Right atrium auricular region (tissue), 2 donors: ENCODE measurements at regions not wholly inside any gene's neighbourhood (a gene's known extent, or its start where the extent isn't known, plus 50 kb on each side); places are given as distances from the start of the nearest gene placed in this dataset.
"Not testable (repeated sequence)": the region's sequence is repeated elsewhere in the genome, so short reads cannot be mapped to it uniquely, and the experiment has no call there.

ENCODE experiments used
- DNase-seq: peaks from one replicate; pipeline ENCODE4 v3.0.0-alpha.2; 2019; ENCODE audit warnings: low spot score
- H3K27ac ChIP-seq, 2 donors: fragments of 200-600 bp; sonication (generic); 1 replicate in 1 of 2; 2 replicates in 1 of 2; pipeline ENCODE4 v1.5.1; 2016 to 2019
- H3K27me3 ChIP-seq, 2 donors: fragments of 200-600 bp; sonication (generic); one replicate each; pipeline versions ENCODE4 v1.5.1 to v1.6.0; 2017 to 2019
- H3K36me3 ChIP-seq: fragments of 200-600 bp; sonication (generic); one replicate; pipeline ENCODE4 v1.5.1; 2016
- H3K4me1 ChIP-seq, 2 donors: fragments of 200-600 bp; sonication (generic); one replicate each; pipeline versions ENCODE4 v1.5.1 to v1.6.0; 2017 to 2019
- H3K4me3 ChIP-seq, 2 donors: fragments of 200-600 bp; sonication (generic); 1 replicate in 1 of 2; 2 replicates in 1 of 2; pipeline ENCODE4 v1.5.1; 2017 to 2019; ENCODE audit warnings: mild to moderate bottlenecking in 1 of 2, moderate library complexity in 1 of 2
- H3K9me3 ChIP-seq, 2 donors: fragments of 200-600 bp; sonication (generic); one replicate each; pipeline ENCODE4 v1.5.1; 2019
- CTCF ChIP-seq, 2 donors: fragments of 200-600 bp; sonication (generic); IDR thresholded peaks; one replicate each; pipeline ENCODE4 v1.5.1; 2019; ENCODE audit warnings: antibody characterized with exemption in 2 of 2

- H3K9me3 ChIP-seq = no peaks in the 10 kb centered on the region
- H3K27ac ChIP-seq = no peak overlapping the region
- H3K4me3 ChIP-seq = no peak overlapping the region
- no peak for TF ChIP-seq CTCF (IDR thresholded peaks at IDR 0.05)
- no peak for DNase-seq
- no peaks in the 10 kb centered on the region for H3K4me1 ChIP-seq
- H3K27me3 ChIP-seq = no peaks in the 10 kb centered on the region
- no peaks in the 10 kb centered on the region for H3K36me3 ChIP-seq
These were observed 63.9 kb downstream of the NFKBIZ start for GRCh38 chr3:101913168-101913567.

- H3K27ac ChIP-seq, H3K27me3 ChIP-seq, H3K9me3 ChIP-seq, H3K36me3 ChIP-seq, H3K4me3 ChIP-seq, H3K4me1 ChIP-seq, DNase-seq: not testable (repeated sequence)
These were observed 68.4 kb downstream of the NFKBIZ start for GRCh38 chr3:101917761-101918160.

GRCh38 chr3:101922151-101922725 is 72.9 kb downstream of the NFKBIZ start:
- not testable (repeated sequence) for H3K36me3 ChIP-seq, H3K27me3 ChIP-seq, H3K4me3 ChIP-seq, H3K9me3 ChIP-seq, H3K27ac ChIP-seq, H3K4me1 ChIP-seq, DNase-seq

GRCh38 chr3:101924621-101925020 is 75.3 kb downstream of the NFKBIZ start:
- not testable (repeated sequence) for DNase-seq, H3K4me3 ChIP-seq, H3K36me3 ChIP-seq

GRCh38 chr3:101925124-101925523 is 75.8 kb downstream of the NFKBIZ start:
- H3K9me3 ChIP-seq, H3K4me3 ChIP-seq, H3K36me3 ChIP-seq, H3K4me1 ChIP-seq, H3K27ac ChIP-seq, DNase-seq, H3K27me3 ChIP-seq: not testable (repeated sequence)

More at GRCh38 chr3:101924621-101925020, 75.3 kb downstream of the NFKBIZ start:
- not testable (repeated sequence) for H3K4me1 ChIP-seq, H3K9me3 ChIP-seq, H3K27ac ChIP-seq, H3K27me3 ChIP-seq

GRCh38 chr3:101925564-101925963 is 76.2 kb downstream of the NFKBIZ start:
- TF ChIP-seq CTCF (IDR thresholded peaks at IDR 0.05) = no peak
- Histone ChIP-seq H3K4me3 (no peak overlapping the region), H3K36me3 (no peaks in the 10 kb centered on the region), H3K4me1 (no peaks in the 10 kb centered on the region), H3K27me3 (no peaks in the 10 kb centered on the region), H3K27ac (no peak overlapping the region), H3K9me3 (peaks cover 0 to 2% of the 10 kb centered on the region in 2 donors)
- no peak for DNase-seq

- TF ChIP-seq CTCF (IDR thresholded peaks at IDR 0.05) = no peak
- Histone ChIP-seq H3K36me3 (no peaks in the 10 kb centered on the region), H3K27me3 (no peaks in the 10 kb centered on the region), H3K4me1 (no peaks in the 10 kb centered on the region), H3K27ac (no peak overlapping the region), H3K4me3 (no peak overlapping the region), H3K9me3 (no peaks in the 10 kb centered on the region)
- DNase-seq = no peak
These were observed 77.3 kb downstream of the NFKBIZ start for GRCh38 chr3:101926594-101927105.

GRCh38 chr3:101928890-101929289 is 79.6 kb downstream of the NFKBIZ start:
- no peak overlapping the region for H3K27ac ChIP-seq
- H3K36me3 ChIP-seq = no peaks in the 10 kb centered on the region
- no peaks in the 10 kb centered on the region for H3K4me1 ChIP-seq
- H3K4me3 ChIP-seq = no peak overlapping the region
- no peak for TF ChIP-seq CTCF (IDR thresholded peaks at IDR 0.05)
- DNase-seq = no peak
- H3K27me3 ChIP-seq = no peaks in the 10 kb centered on the region
- H3K9me3 ChIP-seq = no peaks in the 10 kb centered on the region
